GM12864 (cell line): ENCODE measurements at regions not wholly inside any gene's neighbourhood (a gene's known extent, or its start where the extent isn't known, plus 50 kb on each side); places are given as distances from the start of the nearest gene placed in this dataset.

Experiments
- DNase-seq: peaks from one replicate; pipeline ENCODE4 v3.0.0-alpha.2; 2011; ENCODE audit warnings: low read depth
- H3K4me3 ChIP-seq: 2 replicates; pipeline ENCODE4 v1.5.1; 2011; ENCODE audit warnings: mild to moderate bottlenecking, low read depth, low read length, control low read depth
- TF ChIP-seq, protein P1 (sequence below): IDR thresholded peaks from 2 replicates; pipeline ENCODE4 v1.5.1; 2011; ENCODE audit warnings: low read depth, mild to moderate bottlenecking, moderate library complexity, low read length, control low read depth, inconsistent platforms; ENCODE audit errors: missing control alignments

DNA sequence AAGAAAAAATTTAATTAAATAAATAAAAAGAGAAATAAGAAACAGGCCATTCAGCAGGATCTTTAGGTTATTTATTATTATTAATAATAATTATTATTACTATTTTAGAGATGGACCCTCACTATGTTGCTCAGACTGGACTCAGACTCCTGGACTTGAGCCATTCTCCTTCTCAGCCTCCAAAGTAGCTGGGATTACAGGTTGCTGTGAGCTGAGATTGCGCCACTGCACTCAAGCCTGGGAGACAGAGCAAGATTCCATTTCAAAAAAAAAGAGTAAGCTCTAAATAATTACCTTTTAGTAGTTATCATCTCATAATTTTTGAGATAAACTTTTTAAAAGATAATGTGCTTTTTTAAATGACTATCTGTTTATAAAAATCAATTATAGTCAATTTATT, 1102.8 kb upstream of the GJE1 start:
- no peak for DNase-seq
- TF ChIP-seq, protein P1, sequence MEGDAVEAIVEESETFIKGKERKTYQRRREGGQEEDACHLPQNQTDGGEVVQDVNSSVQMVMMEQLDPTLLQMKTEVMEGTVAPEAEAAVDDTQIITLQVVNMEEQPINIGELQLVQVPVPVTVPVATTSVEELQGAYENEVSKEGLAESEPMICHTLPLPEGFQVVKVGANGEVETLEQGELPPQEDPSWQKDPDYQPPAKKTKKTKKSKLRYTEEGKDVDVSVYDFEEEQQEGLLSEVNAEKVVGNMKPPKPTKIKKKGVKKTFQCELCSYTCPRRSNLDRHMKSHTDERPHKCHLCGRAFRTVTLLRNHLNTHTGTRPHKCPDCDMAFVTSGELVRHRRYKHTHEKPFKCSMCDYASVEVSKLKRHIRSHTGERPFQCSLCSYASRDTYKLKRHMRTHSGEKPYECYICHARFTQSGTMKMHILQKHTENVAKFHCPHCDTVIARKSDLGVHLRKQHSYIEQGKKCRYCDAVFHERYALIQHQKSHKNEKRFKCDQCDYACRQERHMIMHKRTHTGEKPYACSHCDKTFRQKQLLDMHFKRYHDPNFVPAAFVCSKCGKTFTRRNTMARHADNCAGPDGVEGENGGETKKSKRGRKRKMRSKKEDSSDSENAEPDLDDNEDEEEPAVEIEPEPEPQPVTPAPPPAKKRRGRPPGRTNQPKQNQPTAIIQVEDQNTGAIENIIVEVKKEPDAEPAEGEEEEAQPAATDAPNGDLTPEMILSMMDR = no peak
- H3K4me3 ChIP-seq = no peak overlapping the region

DNA sequence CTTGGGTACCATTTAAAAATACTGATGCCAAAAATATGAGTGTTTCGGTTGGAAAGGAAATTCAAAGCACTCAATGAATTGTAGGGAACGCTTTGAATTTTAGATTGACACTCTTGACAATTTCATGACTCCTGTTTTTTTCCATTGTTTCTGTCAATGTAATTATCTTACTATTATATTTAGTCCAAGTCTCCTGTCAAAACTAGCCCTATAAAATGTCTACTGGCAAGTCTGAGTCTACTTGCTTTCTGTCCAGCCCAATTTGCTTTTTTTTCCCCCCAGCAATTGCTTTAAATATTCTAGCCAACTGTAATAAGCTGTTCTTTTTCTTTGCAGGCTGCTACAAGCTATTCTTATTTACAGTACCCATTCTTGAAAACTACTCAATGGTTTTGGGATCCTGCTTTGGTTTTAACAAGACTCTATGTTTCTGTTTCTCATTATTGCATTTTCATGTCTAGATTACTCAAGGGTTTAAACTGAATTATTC, 1103.9 kb upstream of the GJE1 start:
- H3K4me3 ChIP-seq = no peak overlapping the region
- TF ChIP-seq, protein P1 = no peak
- DNase-seq = no peak

DNA sequence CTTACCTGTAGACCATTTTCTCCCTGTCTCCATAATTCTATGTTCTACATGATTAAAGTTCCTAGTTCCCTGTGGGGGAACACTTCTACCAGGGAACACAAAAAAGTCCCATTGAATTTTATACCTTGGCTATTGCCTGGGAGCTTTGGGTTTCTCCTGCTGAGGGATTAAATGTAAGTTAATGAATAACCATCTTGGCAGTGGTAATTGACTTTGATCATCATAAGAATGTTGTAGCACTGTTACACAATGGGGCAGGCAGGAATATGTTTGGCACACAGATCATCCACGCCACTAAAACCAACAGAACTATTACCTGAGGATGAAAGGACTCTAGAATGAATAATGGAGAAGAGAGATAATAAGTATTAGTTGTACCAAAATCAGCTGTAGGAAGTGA, 1106.2 kb upstream of the GJE1 start:
- TF ChIP-seq, protein P1 = no peak
- DNase-seq = no peak
- no peak overlapping the region for H3K4me3 ChIP-seq

DNA sequence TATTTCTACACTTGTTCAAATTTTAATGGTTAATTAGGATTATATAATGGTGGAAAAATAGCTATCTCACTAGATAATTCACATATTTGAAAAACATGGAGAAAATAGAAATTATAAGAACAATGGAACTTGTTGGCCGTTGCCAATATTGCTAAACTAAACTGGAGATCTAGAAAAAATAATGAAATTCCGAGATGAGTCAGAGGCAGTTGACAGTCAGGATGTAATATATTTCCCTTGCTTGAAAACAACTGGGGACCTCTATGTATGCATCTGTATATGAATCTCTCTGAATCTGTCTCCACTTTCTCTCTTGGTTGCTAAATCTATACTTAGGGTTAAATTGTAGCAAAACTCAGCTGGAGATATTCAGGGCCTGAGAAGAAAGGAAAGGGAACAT, 1108.2 kb upstream of the GJE1 start:
- H3K4me3 ChIP-seq = no peak overlapping the region
- TF ChIP-seq, protein P1 = no peak
- DNase-seq = no peak

DNA sequence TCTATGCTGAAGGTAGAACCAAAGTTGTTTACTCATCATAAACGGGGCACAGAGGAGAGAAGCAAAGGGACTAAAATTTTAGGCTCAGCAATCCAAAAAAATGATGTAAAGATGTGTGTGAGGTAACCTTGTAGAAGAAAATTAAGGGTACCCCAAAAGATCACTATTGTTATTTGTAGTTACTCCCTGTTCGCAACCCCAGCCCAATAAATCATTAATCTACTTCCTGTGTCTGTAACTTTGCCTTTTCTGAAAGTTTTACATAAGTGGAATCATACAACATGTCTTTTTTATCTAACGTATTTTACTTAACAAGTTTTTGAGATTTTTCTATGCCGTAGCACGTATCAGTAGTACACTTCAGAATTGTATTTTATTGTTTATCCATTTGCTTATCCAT, 1114.8 kb upstream of the GJE1 start:
- TF ChIP-seq, protein P1 = no peak
- DNase-seq = no peak
- H3K4me3 ChIP-seq = no peak overlapping the region

DNA sequence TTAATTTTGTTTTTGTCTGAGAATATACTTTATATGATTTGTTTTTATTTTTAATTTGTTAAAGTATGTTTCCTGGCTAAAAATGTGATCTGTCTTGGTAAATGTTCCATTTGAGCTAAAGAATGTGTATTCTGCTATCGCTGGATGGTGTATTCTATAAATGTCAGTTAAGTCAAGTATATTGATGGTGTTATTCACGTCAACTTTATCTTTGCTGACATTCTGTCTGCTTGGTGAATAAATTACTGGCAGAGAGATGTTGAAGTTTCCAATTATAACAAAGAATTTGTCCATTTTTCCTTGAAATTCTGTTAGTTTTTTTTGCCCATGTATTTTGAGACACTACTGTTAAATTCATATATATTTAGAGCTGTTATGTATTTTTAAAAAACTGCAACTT, 1131.8 kb upstream of the GJE1 start:
- TF ChIP-seq, protein P1 = no peak
- no peak overlapping the region for H3K4me3 ChIP-seq
- DNase-seq = no peak

DNA sequence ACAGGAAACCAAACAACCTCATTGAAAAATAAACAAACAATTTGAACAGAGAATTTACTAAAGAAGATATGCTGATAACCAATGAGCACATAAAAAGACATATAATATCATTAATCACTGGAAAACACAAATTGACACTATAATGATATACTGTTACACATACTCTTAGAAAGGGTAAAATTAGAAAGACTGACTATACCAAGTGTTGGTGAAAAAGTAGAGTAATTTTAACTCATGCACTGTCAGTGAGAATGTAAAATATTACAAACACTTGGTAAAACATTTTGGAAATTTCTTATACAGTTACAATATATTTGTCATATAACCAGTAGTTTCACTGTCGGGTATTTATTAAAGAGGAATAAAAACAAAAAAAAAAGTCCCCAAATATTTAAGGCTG, 1139.2 kb upstream of the GJE1 start:
- TF ChIP-seq, protein P1 = no peak
- no peak for DNase-seq

More for the DNA sequence above, 1139.2 kb upstream of the GJE1 start:
- no peak overlapping the region for H3K4me3 ChIP-seq
